B cell (primary cell): ENCODE measurements at regions not wholly inside any gene's neighbourhood (a gene's known extent, or its start where the extent isn't known, plus 50 kb on each side); places are given as distances from the start of the nearest gene placed in this dataset.

Experiments
- ATAC-seq: fragments of 200-7000 bp; cut with Tn5 transposase; one replicate; pipeline ENCODE4 v1.10.0; 2021; ENCODE audit warnings: low read depth, mild to moderate bottlenecking, moderate number of reproducible peaks, moderate library complexity
- CTCF ChIA-PET: fragments of 350-600 bp; sonication (Branson Sonifier 250); formaldehyde crosslinking; loops from one replicate; lab custom pipeline; 2021; ENCODE audit warnings: antibody characterized with exemption, inconsistent platforms; lab: Charles Lee
- POLR2A ChIA-PET: fragments of 350-600 bp; sonication (Branson Sonifier 250); formaldehyde crosslinking; loops from one replicate; lab custom pipeline; 2021; ENCODE audit warnings: antibody characterized with exemption; lab: Charles Lee
- DNase-seq: peaks from one replicate; pipeline ENCODE4 v3.0.0; 2013
- H2AFZ ChIP-seq: 2 replicates; pipeline ENCODE4 v1.6.1; 2012; ENCODE audit warnings: mild to moderate bottlenecking, low read depth, low read length; ENCODE audit not compliant: insufficient read depth, poor library complexity, severe bottlenecking
- H3K27ac ChIP-seq, 2 donors: 1 replicate in 1 of 2; 2 replicates in 1 of 2; pipeline ENCODE4 v1.5.1; 2012 to 2013; ENCODE audit warnings: low read length in 2 of 2, mild to moderate bottlenecking in 2 of 2, moderate library complexity in 1 of 2
- H3K27me3 ChIP-seq, 4 experiments: fragments of 200-600 bp in 1 of 4; sonication (generic) in 1 of 4; replicated peaks in 1 of 4; 1 replicate in 2 of 4; 2 replicates in 2 of 4; pipeline versions ENCODE4 v1.6.1 to v1.7.0; 2013 to 2016; ENCODE audit warnings: low read length in 3 of 4, mild to moderate bottlenecking in 2 of 4, mixed read lengths in 1 of 4, moderate library complexity in 1 of 4; ENCODE audit not compliant: insufficient read depth in 4 of 4, control insufficient read depth in 3 of 4; ENCODE audit errors: control extremely low read depth in 1 of 4
- H3K36me3 ChIP-seq, 2 experiments: replicated peaks in 1 of 2; 1 replicate in 1 of 2; 2 replicates in 1 of 2; pipeline versions ENCODE4 v1.6.1 to v1.7.1; 2013; ENCODE audit warnings: low read length in 1 of 2; ENCODE audit not compliant: insufficient read depth in 2 of 2, control insufficient read depth in 1 of 2; ENCODE audit errors: control extremely low read depth in 1 of 2, extremely low read depth in 1 of 2
- H3K4me1 ChIP-seq, 2 donors: fragments of 200-600 bp in 1 of 2; sonication (generic) in 1 of 2; 1 replicate in 1 of 2; 2 replicates in 1 of 2; pipeline versions ENCODE4 v1.5.1 to v1.6.1; 2013 to 2017; ENCODE audit warnings: low read length in 2 of 2; ENCODE audit not compliant: control insufficient read depth in 2 of 2, insufficient read depth in 2 of 2
- H3K4me2 ChIP-seq: replicated peaks from 2 replicates; pipeline ENCODE3; 2012; ENCODE audit warnings: mild to moderate bottlenecking, low read depth, low read length; ENCODE audit not compliant: poor library complexity, severe bottlenecking
- H3K4me3 ChIP-seq, 5 experiments: fragments of 200-600 bp in 1 of 5; sonication (generic) in 1 of 5; 1 replicate in 3 of 5; 2 replicates in 2 of 5; pipeline versions ENCODE4 v1.5.1 to v1.7.0; 2011 to 2016; ENCODE audit warnings: low read length in 4 of 5, mild to moderate bottlenecking in 4 of 5, low read depth in 2 of 5, control low read depth in 1 of 5, moderate library complexity in 1 of 5; ENCODE audit not compliant: insufficient read depth in 1 of 5; ENCODE audit errors: control extremely low read depth in 1 of 5, extremely low read depth in 1 of 5
- H3K79me2 ChIP-seq: fragments of 200-600 bp; sonication (generic); one replicate; pipeline ENCODE4 v1.6.0; 2016; ENCODE audit warnings: low read length; ENCODE audit not compliant: control insufficient read depth, insufficient read depth
- H3K9ac ChIP-seq: fragments of 200-600 bp; sonication (generic); 2 replicates; pipeline ENCODE4 v1.6.1; 2017; ENCODE audit warnings: mild to moderate bottlenecking, low read length, moderate library complexity
- H3K9me3 ChIP-seq, 3 donors: one replicate each; pipeline versions ENCODE4 v1.6.1 to v1.7.1; 2013; ENCODE audit warnings: low read length in 2 of 3; ENCODE audit not compliant: control insufficient read depth in 2 of 3, insufficient read depth in 1 of 3; ENCODE audit errors: control extremely low read depth in 1 of 3
- H4K20me1 ChIP-seq: 2 replicates; pipeline ENCODE4 v1.6.0; 2012; ENCODE audit warnings: mild to moderate bottlenecking, low read length; ENCODE audit not compliant: insufficient read depth, control insufficient read depth, poor library complexity, severe bottlenecking
- H3K27ac Mint-ChIP-seq: one replicate; pipeline ENCODE4 v1.8.0; 2021; ENCODE audit warnings: mixed read lengths
- H3K27me3 Mint-ChIP-seq: one replicate; pipeline ENCODE4 v1.8.0; 2021; ENCODE audit warnings: mixed read lengths
- H3K4me1 Mint-ChIP-seq: one replicate; pipeline ENCODE4 v1.8.0; 2021; ENCODE audit warnings: mixed read lengths
- H3K4me3 Mint-ChIP-seq: one replicate; pipeline ENCODE4 v1.8.0; 2021; ENCODE audit warnings: mixed read lengths
- H3K9me3 Mint-ChIP-seq: one replicate; pipeline ENCODE4 v1.8.0; 2022; ENCODE audit warnings: mixed read lengths; ENCODE audit not compliant: insufficient read depth
- EZH2 ChIP-seq: IDR thresholded peaks from 2 replicates; pipeline ENCODE4 v1.6.1; 2012; ENCODE audit warnings: borderline replicate concordance, low read depth, mild to moderate bottlenecking, moderate library complexity, low read length; ENCODE audit not compliant: insufficient read depth, poor library complexity, severe bottlenecking
- WGBS: methylation state at CpG from one replicate; pipeline ENCODE4 v1.1.5; 2013; ENCODE audit warnings: missing lambda C conversion rate; ENCODE audit not compliant: insufficient coverage; 5-methylcytosine and 5-hydroxymethylcytosine counted together
- intact Hi-C: fragments of 100-400 bp; cut with micrococcal nuclease; formaldehyde crosslinking; loops from one replicate; pipeline ENCODE4 v1.10.0; 2022
- TF ChIP-seq, protein P1 (sequence below): fragments of 200-600 bp; IDR thresholded peaks from one replicate; pipeline ENCODE4 v1.8.0; 2022; ENCODE audit warnings: antibody characterized with exemption, mild to moderate bottlenecking

DNA sequence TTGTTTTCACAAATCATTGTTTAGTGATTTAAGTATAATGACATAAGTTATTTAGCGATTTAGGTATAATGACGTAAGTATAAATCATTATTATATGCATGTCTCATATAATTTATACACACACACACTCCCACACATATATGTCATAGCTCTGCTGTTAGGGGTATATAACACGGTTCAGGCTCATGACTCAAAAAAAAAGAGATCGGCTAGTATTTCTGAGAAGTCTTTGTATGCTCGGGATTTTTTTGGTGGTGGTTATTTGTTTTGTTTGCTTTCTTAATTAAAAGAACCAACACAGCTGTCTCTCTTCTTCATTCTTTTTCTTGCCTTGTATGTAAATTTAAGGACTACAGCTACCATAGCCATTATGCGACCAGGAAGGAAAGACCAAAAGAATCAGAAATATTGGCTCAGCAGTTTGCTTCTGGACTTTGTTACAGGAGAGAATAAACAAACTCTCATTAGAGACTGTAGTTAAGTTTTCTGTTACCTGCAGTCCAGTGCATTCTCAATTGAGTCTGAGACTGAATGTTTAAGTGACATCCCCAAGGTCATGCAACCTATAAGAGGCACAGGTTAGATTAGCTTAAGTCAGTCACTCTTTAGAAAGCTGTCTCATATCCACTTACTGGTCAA is 83.2 kb upstream of the NREP start:
- Mint-ChIP-seq H3K27ac (no peak overlapping the region), H3K9me3 (no peaks in the 10 kb centered on the region), H3K27me3 (no peaks in the 10 kb centered on the region), H3K4me3 (no peak overlapping the region), H3K4me1 (no peaks in the 10 kb centered on the region)
- ATAC-seq, result no peak
- Histone ChIP-seq H3K27me3 (peaks cover 0 to 3% (median 0%) of the 10 kb centered on the region in 4 experiments), H3K4me2 (no peak overlapping the region), H3K79me2 (no peaks in the 10 kb centered on the region), H3K4me1 (no peaks in the 10 kb centered on the region), H3K27ac (no peak overlapping the region), H3K9ac (no peak overlapping the region), H3K9me3 (no peaks in the 10 kb centered on the region), H4K20me1 (no peaks in the 10 kb centered on the region), H3K4me3 (no peak overlapping the region), H3K36me3 (no peaks in the 10 kb centered on the region), H2AFZ (no peak overlapping the region)
- no peak for DNase-seq
- no peak for TF ChIP-seq EZH2
- TF ChIP-seq, protein P1, sequence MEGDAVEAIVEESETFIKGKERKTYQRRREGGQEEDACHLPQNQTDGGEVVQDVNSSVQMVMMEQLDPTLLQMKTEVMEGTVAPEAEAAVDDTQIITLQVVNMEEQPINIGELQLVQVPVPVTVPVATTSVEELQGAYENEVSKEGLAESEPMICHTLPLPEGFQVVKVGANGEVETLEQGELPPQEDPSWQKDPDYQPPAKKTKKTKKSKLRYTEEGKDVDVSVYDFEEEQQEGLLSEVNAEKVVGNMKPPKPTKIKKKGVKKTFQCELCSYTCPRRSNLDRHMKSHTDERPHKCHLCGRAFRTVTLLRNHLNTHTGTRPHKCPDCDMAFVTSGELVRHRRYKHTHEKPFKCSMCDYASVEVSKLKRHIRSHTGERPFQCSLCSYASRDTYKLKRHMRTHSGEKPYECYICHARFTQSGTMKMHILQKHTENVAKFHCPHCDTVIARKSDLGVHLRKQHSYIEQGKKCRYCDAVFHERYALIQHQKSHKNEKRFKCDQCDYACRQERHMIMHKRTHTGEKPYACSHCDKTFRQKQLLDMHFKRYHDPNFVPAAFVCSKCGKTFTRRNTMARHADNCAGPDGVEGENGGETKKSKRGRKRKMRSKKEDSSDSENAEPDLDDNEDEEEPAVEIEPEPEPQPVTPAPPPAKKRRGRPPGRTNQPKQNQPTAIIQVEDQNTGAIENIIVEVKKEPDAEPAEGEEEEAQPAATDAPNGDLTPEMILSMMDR, result no peak
- intact Hi-C loops, result no loop called here
- ChIA-PET POLR2A (no interaction called here), CTCF (no interaction called here)
- WGBS, result no CpG with 5 or more reads among the region's 6 CpGs

DNA sequence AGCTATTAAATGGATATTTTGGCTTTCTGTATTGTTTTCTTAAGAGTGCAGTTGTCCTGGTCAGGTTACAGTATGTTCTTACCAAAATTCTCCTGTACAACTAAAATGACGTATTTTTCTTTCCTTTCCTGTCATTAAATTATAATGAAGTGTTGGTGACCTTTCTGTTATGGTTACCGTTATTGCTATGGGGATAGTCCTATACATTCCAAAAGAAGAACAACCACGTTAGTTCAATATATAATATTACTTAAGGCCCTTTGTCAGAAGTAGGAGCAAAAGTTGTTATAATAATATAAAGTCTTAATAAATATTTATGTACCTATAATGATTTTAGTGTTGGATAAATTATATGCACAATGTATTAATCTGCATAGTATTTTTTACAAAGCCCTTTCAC is 82.4 kb upstream of the NREP start:
- H3K36me3 ChIP-seq, result no peaks in the 10 kb centered on the region
- POLR2A ChIA-PET, result no interaction called here
- H3K9me3 ChIP-seq, result no peaks in the 10 kb centered on the region
- Mint-ChIP-seq H3K4me1 (no peaks in the 10 kb centered on the region), H3K9me3 (no peaks in the 10 kb centered on the region), H3K27ac (no peak overlapping the region), H3K27me3 (no peaks in the 10 kb centered on the region), H3K4me3 (no peak overlapping the region)
- no peaks in the 10 kb centered on the region for H3K4me1 ChIP-seq
- H3K27ac ChIP-seq, result no peak overlapping the region
- no peak overlapping the region for H2AFZ ChIP-seq
- no peaks in the 10 kb centered on the region for H3K27me3 ChIP-seq
- CTCF ChIA-PET, result no interaction called here
- WGBS, result no CpG with 5 or more reads among the region's 3 CpGs
- H3K4me2 ChIP-seq, result no peak overlapping the region
- H3K79me2 ChIP-seq, result no peaks in the 10 kb centered on the region
- no peak overlapping the region for H3K9ac ChIP-seq
- ATAC-seq, result no peak
- no peaks in the 10 kb centered on the region for H4K20me1 ChIP-seq
- TF ChIP-seq, protein P1, result no peak
- no peak for TF ChIP-seq EZH2
- no peak overlapping the region for H3K4me3 ChIP-seq
- intact Hi-C loops, result loop anchor here (5.0 kb wide), 1 partner anchor 287 kb away; no protein-coding TSS in a partner anchor
- no peak for DNase-seq
